Astrocyte (in vitro differentiated cells and primary cell): ENCODE measurements at regions not wholly inside any gene's neighbourhood (a gene's known extent, or its start where the extent isn't known, plus 50 kb on each side); places are given as distances from the start of the nearest gene placed in this dataset.

Experiments used
- DNase-seq: peaks from one replicate; pipeline ENCODE4 v3.0.0-alpha.2; 2010; ENCODE audit warnings: low read depth
- FAIRE-seq: peaks from 2 replicates; lab custom pipeline; 2011; peaks lifted over from hg19 to GRCh38; lab: Jason Lieb, UNC
- H2AFZ ChIP-seq: 2 replicates; pipeline ENCODE4 v1.6.0; 2012; ENCODE audit warnings: low read depth, low read length, inconsistent platforms
- H3K27ac ChIP-seq: 2 replicates; pipeline ENCODE4 v1.5.1; 2011; ENCODE audit warnings: low read depth, low read length, inconsistent platforms
- H3K27me3 ChIP-seq: 2 replicates; pipeline ENCODE4 v1.6.0; 2011; ENCODE audit warnings: low read length, inconsistent platforms; ENCODE audit not compliant: insufficient read depth
- H3K36me3 ChIP-seq: 2 replicates; pipeline ENCODE4 v1.5.1; 2011; ENCODE audit warnings: low read length, inconsistent platforms; ENCODE audit not compliant: insufficient read depth
- H3K4me1 ChIP-seq: 2 replicates; pipeline ENCODE4 v1.5.1; 2011; ENCODE audit warnings: low read length, inconsistent platforms; ENCODE audit not compliant: insufficient read depth
- H3K4me2 ChIP-seq: 2 replicates; pipeline ENCODE4 v1.6.0; 2012; ENCODE audit warnings: low read length, inconsistent platforms
- H3K4me3 ChIP-seq: 2 replicates; pipeline ENCODE4 v1.5.1; 2011; ENCODE audit warnings: low read depth, mild to moderate bottlenecking, low read length, inconsistent platforms; ENCODE audit not compliant: insufficient read depth
- H3K79me2 ChIP-seq: 2 replicates; pipeline ENCODE4 v1.6.0; 2012; ENCODE audit warnings: mild to moderate bottlenecking, low read length, inconsistent platforms; ENCODE audit not compliant: insufficient read depth
- H3K9ac ChIP-seq: 2 replicates; pipeline ENCODE4 v1.6.0; 2012; ENCODE audit warnings: mild to moderate bottlenecking, low read length, inconsistent platforms
- H3K9me3 ChIP-seq: 2 replicates; pipeline ENCODE4 v1.5.1; 2012; ENCODE audit warnings: low read depth, mild to moderate bottlenecking, low read length, inconsistent platforms; ENCODE audit not compliant: insufficient read depth
- H4K20me1 ChIP-seq: 2 replicates; pipeline ENCODE4 v1.6.0; 2012; ENCODE audit warnings: low read length, inconsistent platforms; ENCODE audit not compliant: insufficient read depth
- H3K27ac Mint-ChIP-seq: one replicate; pipeline ENCODE4 v1.8.0; 2021; ENCODE audit warnings: mild to moderate bottlenecking, mixed read lengths; ENCODE audit not compliant: unreplicated experiment
- H3K27me3 Mint-ChIP-seq: one replicate; pipeline ENCODE4 v1.8.0; 2021; ENCODE audit warnings: low read depth, mixed read lengths; ENCODE audit not compliant: unreplicated experiment
- H3K36me3 Mint-ChIP-seq: one replicate; pipeline ENCODE4 v1.8.0; 2021; ENCODE audit warnings: low read depth, mixed read lengths; ENCODE audit not compliant: unreplicated experiment
- H3K4me1 Mint-ChIP-seq: one replicate; pipeline ENCODE4 v1.8.0; 2021; ENCODE audit warnings: low read depth, mixed read lengths; ENCODE audit not compliant: unreplicated experiment
- H3K4me3 Mint-ChIP-seq: one replicate; pipeline ENCODE4 v1.8.0; 2021; ENCODE audit warnings: mild to moderate bottlenecking, moderate library complexity, mixed read lengths; ENCODE audit not compliant: unreplicated experiment
- H3K9me3 Mint-ChIP-seq: one replicate; pipeline ENCODE4 v1.8.0; 2021; ENCODE audit warnings: mild to moderate bottlenecking, mixed read lengths; ENCODE audit not compliant: unreplicated experiment
- CTCF ChIP-seq: IDR thresholded peaks from 2 replicates; pipeline ENCODE4 v1.5.1; 2011; ENCODE audit warnings: low read depth, mild to moderate bottlenecking, inconsistent platforms, low read length, moderate library complexity; ENCODE audit not compliant: insufficient read depth
- EZH2 ChIP-seq: IDR thresholded peaks from 2 replicates; pipeline ENCODE4 v1.6.1; 2012; ENCODE audit warnings: mild to moderate bottlenecking, low read length, inconsistent platforms; ENCODE audit not compliant: insufficient read depth

- no peak overlapping the region for H3K9ac ChIP-seq
- no peaks in the 10 kb centered on the region for H3K79me2 ChIP-seq
Observed at GRCh38 chr13:34657716-34658115, 284.4 kb upstream of the NBEA start.

GRCh38 chr13:34667286-34668218 is 274.5 kb upstream of the NBEA start:
- no peaks in the 10 kb centered on the region for H3K27me3 Mint-ChIP-seq
- H3K9ac ChIP-seq = no peak overlapping the region
- H3K4me3 Mint-ChIP-seq = no peak overlapping the region
- DNase-seq (no peak), FAIRE-seq (no peak)
- TF ChIP-seq CTCF (no peak), EZH2 (no peak)
- no peaks in the 10 kb centered on the region for H3K79me2 ChIP-seq
- H2AFZ ChIP-seq = no peak overlapping the region
- H3K36me3 ChIP-seq = no peaks in the 10 kb centered on the region
- no peaks in the 10 kb centered on the region for H3K27me3 ChIP-seq
- H3K27ac ChIP-seq = no peak overlapping the region
- no peak overlapping the region for H3K4me3 ChIP-seq
- H3K9me3 Mint-ChIP-seq = no peaks in the 10 kb centered on the region
- H3K4me1 Mint-ChIP-seq = peaks cover 5% of the 10 kb centered on the region
- H3K9me3 ChIP-seq = no peaks in the 10 kb centered on the region
- H4K20me1 ChIP-seq = no peaks in the 10 kb centered on the region
- no peaks in the 10 kb centered on the region for H3K36me3 Mint-ChIP-seq
- no peak overlapping the region for H3K27ac Mint-ChIP-seq
- H3K4me2 ChIP-seq = no peak overlapping the region
- H3K4me1 ChIP-seq = no peaks in the 10 kb centered on the region

More at GRCh38 chr13:34657716-34658115, 284.4 kb upstream of the NBEA start:
- no peaks in the 10 kb centered on the region for H3K36me3 Mint-ChIP-seq
- peak; percentile 86 for DNase-seq
- no peak overlapping the region for H3K27ac ChIP-seq
- H3K27me3 Mint-ChIP-seq = no peaks in the 10 kb centered on the region
- FAIRE-seq = no peak
- no peak overlapping the region for H3K4me3 Mint-ChIP-seq
- H3K27me3 ChIP-seq = no peaks in the 10 kb centered on the region
- peak overlapping the region; percentile 21 for H3K4me2 ChIP-seq
- H3K4me3 ChIP-seq = no peak overlapping the region
- no peaks in the 10 kb centered on the region for H3K9me3 ChIP-seq
- H3K36me3 ChIP-seq = no peaks in the 10 kb centered on the region
- H4K20me1 ChIP-seq = no peaks in the 10 kb centered on the region
- TF ChIP-seq CTCF (no peak), EZH2 (no peak)
- no peak overlapping the region for H3K27ac Mint-ChIP-seq
- H3K9me3 Mint-ChIP-seq = peaks cover 6% of the 10 kb centered on the region
- no peak overlapping the region for H2AFZ ChIP-seq
- H3K4me1 Mint-ChIP-seq = peaks cover 12% of the 10 kb centered on the region
- H3K4me1 ChIP-seq = no peaks in the 10 kb centered on the region

- H2AFZ ChIP-seq = no peak overlapping the region
- H3K4me1 ChIP-seq = no peaks in the 10 kb centered on the region
- no peaks in the 10 kb centered on the region for H3K79me2 ChIP-seq
- H3K36me3 ChIP-seq = no peaks in the 10 kb centered on the region
- H3K9ac ChIP-seq = no peak overlapping the region
- no peak for FAIRE-seq
- Mint-ChIP-seq H3K9me3 (no peaks in the 10 kb centered on the region), H3K4me1 (peaks cover 15% of the 10 kb centered on the region), H3K27me3 (no peaks in the 10 kb centered on the region), H3K27ac (no peak overlapping the region), H3K4me3 (no peak overlapping the region), H3K36me3 (no peaks in the 10 kb centered on the region)
- H3K9me3 ChIP-seq = no peaks in the 10 kb centered on the region
- no peak for TF ChIP-seq CTCF
- no peak for TF ChIP-seq EZH2
- DNase-seq = peak; percentile 53
- no peak overlapping the region for H3K27ac ChIP-seq
- H3K4me3 ChIP-seq = no peak overlapping the region
- H3K27me3 ChIP-seq = no peaks in the 10 kb centered on the region
- H3K4me2 ChIP-seq = no peak overlapping the region
- no peaks in the 10 kb centered on the region for H4K20me1 ChIP-seq
Observed at GRCh38 chr13:34671137-34671536, 270.9 kb upstream of the NBEA start.
